ENCODE measurements at regions not wholly inside any gene's neighbourhood (a gene's known extent, or its start where the extent isn't known, plus 50 kb on each side); places are given as distances from the start of the nearest gene placed in this dataset.

- TF ChIP-seq POLR2A (IDR thresholded peaks at IDR 0.05) (no peak), POLR2AphosphoS5 (IDR thresholded peaks at IDR 0.05; ENCODE audit: insufficient read depth in 1 of 2, low read depth in 1 of 2) (no peak), CTCF (IDR thresholded peaks at IDR 0.05) (no peak)
These were observed 120.6 kb downstream of the BAMBI start for GRCh38 chr10:28797904-28798371.
